ENCODE measurements at regions not wholly inside any gene's neighbourhood (a gene's known extent, or its start where the extent isn't known, plus 50 kb on each side); places are given as distances from the start of the nearest gene placed in this dataset.

DNA sequence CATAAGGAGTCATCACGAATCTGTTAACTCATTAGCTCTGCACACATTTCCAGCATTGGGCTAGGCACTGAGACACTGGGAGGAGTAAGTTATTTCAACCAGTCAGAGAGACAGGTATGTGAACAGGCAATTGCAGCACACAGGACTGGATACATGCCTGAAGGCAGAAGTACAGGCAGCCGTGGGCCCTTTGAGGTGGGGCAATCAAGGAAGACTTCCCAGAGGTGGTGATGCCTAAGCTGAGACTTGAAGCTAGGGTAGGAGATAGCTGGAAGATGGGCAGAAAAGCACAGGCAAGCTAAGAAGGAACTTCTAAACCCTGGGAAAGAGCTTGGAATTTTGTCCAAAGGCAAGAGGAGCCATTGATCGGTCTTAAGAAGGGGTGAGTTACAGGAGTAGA is 249.7 kb downstream of the EMX2 start:
- no peaks in the 10 kb centered on the region for H4K20me1 ChIP-seq (ENCODE audit: insufficient read depth)
- no peak overlapping the region for H2AFZ ChIP-seq (ENCODE audit: low read depth)
- no peaks in the 10 kb centered on the region for H3K36me3 ChIP-seq (ENCODE audit: insufficient read depth)
- H3K9ac ChIP-seq, result no peak overlapping the region
- no peaks in the 10 kb centered on the region for H3K79me2 ChIP-seq (ENCODE audit: insufficient read depth, low read depth)
- TF ChIP-seq, protein P1, sequence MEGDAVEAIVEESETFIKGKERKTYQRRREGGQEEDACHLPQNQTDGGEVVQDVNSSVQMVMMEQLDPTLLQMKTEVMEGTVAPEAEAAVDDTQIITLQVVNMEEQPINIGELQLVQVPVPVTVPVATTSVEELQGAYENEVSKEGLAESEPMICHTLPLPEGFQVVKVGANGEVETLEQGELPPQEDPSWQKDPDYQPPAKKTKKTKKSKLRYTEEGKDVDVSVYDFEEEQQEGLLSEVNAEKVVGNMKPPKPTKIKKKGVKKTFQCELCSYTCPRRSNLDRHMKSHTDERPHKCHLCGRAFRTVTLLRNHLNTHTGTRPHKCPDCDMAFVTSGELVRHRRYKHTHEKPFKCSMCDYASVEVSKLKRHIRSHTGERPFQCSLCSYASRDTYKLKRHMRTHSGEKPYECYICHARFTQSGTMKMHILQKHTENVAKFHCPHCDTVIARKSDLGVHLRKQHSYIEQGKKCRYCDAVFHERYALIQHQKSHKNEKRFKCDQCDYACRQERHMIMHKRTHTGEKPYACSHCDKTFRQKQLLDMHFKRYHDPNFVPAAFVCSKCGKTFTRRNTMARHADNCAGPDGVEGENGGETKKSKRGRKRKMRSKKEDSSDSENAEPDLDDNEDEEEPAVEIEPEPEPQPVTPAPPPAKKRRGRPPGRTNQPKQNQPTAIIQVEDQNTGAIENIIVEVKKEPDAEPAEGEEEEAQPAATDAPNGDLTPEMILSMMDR (conservative IDR thresholded peaks at IDR 0.05; ENCODE audit: low read depth, low read length), result no peak
- H3K27me3 ChIP-seq (ENCODE audit: insufficient read depth, low read depth), result no peaks in the 10 kb centered on the region
- no peak overlapping the region for H3K27ac ChIP-seq
- H3K4me1 ChIP-seq (ENCODE audit: low read depth, poor library complexity, severe bottlenecking), result no peaks in the 10 kb centered on the region
- no peak overlapping the region for H3K4me3 ChIP-seq (IDR thresholded peaks at IDR 0.05; ENCODE audit: insufficient read depth, low read depth, low read length)
- no peak overlapping the region for H3K4me2 ChIP-seq

GRCh38 chr10:117796130-117796745 is 250.5 kb downstream of the RAB11FIP2 start:
- no peak overlapping the region for H3K27ac ChIP-seq
- no peak overlapping the region for H3K4me3 ChIP-seq (IDR thresholded peaks at IDR 0.05; ENCODE audit: insufficient read depth, low read depth, low read length)
- H3K79me2 ChIP-seq (ENCODE audit: insufficient read depth, low read depth), result no peaks in the 10 kb centered on the region
- no peaks in the 10 kb centered on the region for H4K20me1 ChIP-seq (ENCODE audit: insufficient read depth)
- H3K36me3 ChIP-seq (ENCODE audit: insufficient read depth), result no peaks in the 10 kb centered on the region
- H3K4me1 ChIP-seq (ENCODE audit: low read depth, poor library complexity, severe bottlenecking), result no peaks in the 10 kb centered on the region
- H3K4me2 ChIP-seq, result no peak overlapping the region
- H3K9ac ChIP-seq, result no peak overlapping the region
- TF ChIP-seq, protein P1 (conservative IDR thresholded peaks at IDR 0.05; ENCODE audit: low read depth, low read length), result no peak
- H3K27me3 ChIP-seq (ENCODE audit: insufficient read depth, low read depth), result no peaks in the 10 kb centered on the region
- no peak overlapping the region for H2AFZ ChIP-seq (ENCODE audit: low read depth)

- H3K27ac ChIP-seq, result no peak overlapping the region
- H3K79me2 ChIP-seq (ENCODE audit: insufficient read depth, low read depth), result no peaks in the 10 kb centered on the region
- H3K4me1 ChIP-seq (ENCODE audit: low read depth, poor library complexity, severe bottlenecking), result no peaks in the 10 kb centered on the region
- no peak overlapping the region for H3K9ac ChIP-seq
- H3K4me2 ChIP-seq, result no peak overlapping the region
- no peaks in the 10 kb centered on the region for H3K36me3 ChIP-seq (ENCODE audit: insufficient read depth)
- TF ChIP-seq, protein P1 (conservative IDR thresholded peaks at IDR 0.05; ENCODE audit: low read depth, low read length), result no peak
- no peak overlapping the region for H2AFZ ChIP-seq (ENCODE audit: low read depth)
- no peaks in the 10 kb centered on the region for H4K20me1 ChIP-seq (ENCODE audit: insufficient read depth)
- H3K4me3 ChIP-seq (IDR thresholded peaks at IDR 0.05; ENCODE audit: insufficient read depth, low read depth, low read length), result no peak overlapping the region
- H3K27me3 ChIP-seq (ENCODE audit: insufficient read depth, low read depth), result no peaks in the 10 kb centered on the region
These were observed 249.4 kb downstream of the RAB11FIP2 start for GRCh38 chr10:117797296-117797695.

DNA sequence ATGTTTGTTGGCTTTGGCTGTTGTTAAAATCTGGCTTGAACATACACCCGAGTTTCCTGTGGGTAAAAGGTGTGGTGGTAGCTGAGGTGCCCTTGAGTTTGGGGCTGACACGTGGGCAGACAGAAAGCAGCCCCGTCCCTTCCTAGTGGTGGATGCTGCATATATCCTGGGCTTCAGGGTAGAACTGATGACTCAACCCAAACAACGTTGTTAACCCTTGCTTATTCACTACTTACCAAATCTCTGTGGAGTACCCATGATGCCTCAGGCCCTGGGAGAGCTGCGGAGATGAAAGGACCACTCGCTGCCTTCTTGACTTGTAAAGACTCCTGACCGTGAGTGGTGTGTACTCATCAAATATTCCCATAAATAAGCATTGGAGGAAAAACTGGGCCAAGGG is 245.1 kb downstream of the RAB11FIP2 start:
- H3K27ac ChIP-seq, result no peak overlapping the region
- no peaks in the 10 kb centered on the region for H3K79me2 ChIP-seq (ENCODE audit: insufficient read depth, low read depth)
- H3K36me3 ChIP-seq (ENCODE audit: insufficient read depth), result no peaks in the 10 kb centered on the region
- no peak overlapping the region for H2AFZ ChIP-seq (ENCODE audit: low read depth)
- TF ChIP-seq, protein P1 (conservative IDR thresholded peaks at IDR 0.05; ENCODE audit: low read depth, low read length), result no peak
- no peaks in the 10 kb centered on the region for H3K4me1 ChIP-seq (ENCODE audit: low read depth, poor library complexity, severe bottlenecking)
- no peak overlapping the region for H3K4me3 ChIP-seq (IDR thresholded peaks at IDR 0.05; ENCODE audit: insufficient read depth, low read depth, low read length)
- H3K27me3 ChIP-seq (ENCODE audit: insufficient read depth, low read depth), result no peaks in the 10 kb centered on the region
- H4K20me1 ChIP-seq (ENCODE audit: insufficient read depth), result no peaks in the 10 kb centered on the region
- no peak overlapping the region for H3K9ac ChIP-seq
- H3K4me2 ChIP-seq, result no peak overlapping the region

All from KMS-11 (cell line).